ENCODE measurements at regions not wholly inside any gene's neighbourhood (a gene's known extent, or its start where the extent isn't known, plus 50 kb on each side); places are given as distances from the start of the nearest gene placed in this dataset.

DNA sequence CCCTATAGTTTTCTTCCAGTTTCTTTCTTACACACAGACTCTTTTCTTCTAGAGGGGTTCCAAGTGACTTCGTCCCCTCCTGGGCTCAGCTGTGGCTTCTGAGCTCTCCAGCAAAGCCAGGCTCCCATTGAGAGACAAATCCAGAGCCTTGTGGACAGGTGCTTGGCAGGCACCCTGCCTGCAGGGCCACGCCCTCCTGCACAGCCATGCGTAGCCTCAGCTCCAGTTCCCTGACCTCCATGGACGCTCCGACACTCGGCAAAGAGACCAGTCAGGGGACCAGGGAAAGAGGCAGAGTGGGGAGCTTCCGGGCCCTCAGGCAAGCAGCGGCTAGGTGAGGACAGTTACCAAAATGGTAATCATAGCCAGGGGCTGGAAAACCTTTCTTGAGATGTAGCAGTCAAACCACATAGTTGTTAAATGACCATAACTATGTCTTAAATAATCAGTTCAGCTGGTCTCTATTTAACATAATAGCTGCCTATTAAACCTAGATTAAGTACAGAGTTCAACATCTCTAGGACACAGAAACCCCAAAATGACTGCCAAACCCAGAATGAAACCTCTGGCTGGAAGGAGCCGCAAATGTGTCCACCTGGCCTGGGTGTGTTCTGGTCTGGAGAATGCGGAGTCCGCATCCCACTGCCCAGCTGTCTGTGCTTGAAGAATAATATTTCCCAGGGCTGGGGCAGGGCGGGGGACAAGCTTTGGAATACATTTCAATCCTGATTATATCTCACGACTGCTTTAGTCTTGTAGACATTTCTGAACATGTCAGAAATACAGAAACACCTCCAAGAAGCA, 69.3 kb upstream of the RGMA start:
- no peak for DNase-seq (ENCODE audit: low read depth)
- TF ChIP-seq, protein P1, sequence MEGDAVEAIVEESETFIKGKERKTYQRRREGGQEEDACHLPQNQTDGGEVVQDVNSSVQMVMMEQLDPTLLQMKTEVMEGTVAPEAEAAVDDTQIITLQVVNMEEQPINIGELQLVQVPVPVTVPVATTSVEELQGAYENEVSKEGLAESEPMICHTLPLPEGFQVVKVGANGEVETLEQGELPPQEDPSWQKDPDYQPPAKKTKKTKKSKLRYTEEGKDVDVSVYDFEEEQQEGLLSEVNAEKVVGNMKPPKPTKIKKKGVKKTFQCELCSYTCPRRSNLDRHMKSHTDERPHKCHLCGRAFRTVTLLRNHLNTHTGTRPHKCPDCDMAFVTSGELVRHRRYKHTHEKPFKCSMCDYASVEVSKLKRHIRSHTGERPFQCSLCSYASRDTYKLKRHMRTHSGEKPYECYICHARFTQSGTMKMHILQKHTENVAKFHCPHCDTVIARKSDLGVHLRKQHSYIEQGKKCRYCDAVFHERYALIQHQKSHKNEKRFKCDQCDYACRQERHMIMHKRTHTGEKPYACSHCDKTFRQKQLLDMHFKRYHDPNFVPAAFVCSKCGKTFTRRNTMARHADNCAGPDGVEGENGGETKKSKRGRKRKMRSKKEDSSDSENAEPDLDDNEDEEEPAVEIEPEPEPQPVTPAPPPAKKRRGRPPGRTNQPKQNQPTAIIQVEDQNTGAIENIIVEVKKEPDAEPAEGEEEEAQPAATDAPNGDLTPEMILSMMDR (IDR thresholded peaks at IDR 0.05; ENCODE audit: insufficient read depth, low read length): no peak
- no peak overlapping the region for H3K4me3 ChIP-seq (ENCODE audit: low read depth, low read length)

DNA sequence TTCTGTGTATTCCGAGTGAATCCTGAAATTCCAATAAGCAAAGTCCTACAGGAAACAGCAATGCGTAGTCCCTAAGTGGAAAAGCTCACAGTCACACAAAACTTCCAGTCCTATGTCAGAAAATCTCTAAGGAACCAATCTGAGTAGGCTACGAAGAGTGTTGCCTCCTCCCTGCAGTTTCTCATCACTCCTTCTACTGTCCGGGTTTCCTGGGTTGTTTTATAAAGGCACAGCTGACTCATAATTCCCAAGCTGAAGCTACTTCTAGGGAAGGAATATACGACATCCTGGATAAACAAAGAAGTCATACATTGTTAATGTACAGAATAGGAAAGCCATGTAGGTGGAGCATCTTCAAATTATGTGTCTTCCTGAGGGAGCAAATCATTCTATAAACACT, 65.7 kb upstream of the RGMA start:
- DNase-seq (ENCODE audit: low read depth): no peak
- TF ChIP-seq, protein P1 (IDR thresholded peaks at IDR 0.05; ENCODE audit: insufficient read depth, low read length): no peak
- H3K4me3 ChIP-seq (ENCODE audit: low read depth, low read length): no peak overlapping the region

DNA sequence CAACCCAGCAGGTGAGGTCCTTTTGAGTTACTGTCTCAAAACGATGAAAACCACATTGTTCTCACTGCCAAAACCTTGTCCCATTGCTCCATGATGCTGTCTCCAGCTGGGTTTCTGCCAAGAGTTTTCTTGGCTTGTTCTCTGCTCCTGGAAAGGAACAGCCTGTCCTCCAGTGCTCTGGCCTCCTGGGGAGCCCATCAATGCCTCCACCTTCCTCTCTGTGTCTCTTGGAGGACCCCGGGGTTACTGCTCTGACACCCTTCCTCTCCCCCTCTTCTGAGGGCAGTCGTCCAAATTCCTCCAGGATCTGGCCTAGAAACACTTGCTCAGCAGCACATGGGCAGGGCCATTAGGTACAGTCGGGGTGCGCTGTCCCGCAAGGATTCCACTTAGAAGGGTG, 63.9 kb upstream of the RGMA start:
- no peak overlapping the region for H3K4me3 ChIP-seq (ENCODE audit: low read depth, low read length)
- peak; percentile 4 for DNase-seq (ENCODE audit: low read depth)
- TF ChIP-seq, protein P1 (IDR thresholded peaks at IDR 0.05; ENCODE audit: insufficient read depth, low read length): no peak

DNA sequence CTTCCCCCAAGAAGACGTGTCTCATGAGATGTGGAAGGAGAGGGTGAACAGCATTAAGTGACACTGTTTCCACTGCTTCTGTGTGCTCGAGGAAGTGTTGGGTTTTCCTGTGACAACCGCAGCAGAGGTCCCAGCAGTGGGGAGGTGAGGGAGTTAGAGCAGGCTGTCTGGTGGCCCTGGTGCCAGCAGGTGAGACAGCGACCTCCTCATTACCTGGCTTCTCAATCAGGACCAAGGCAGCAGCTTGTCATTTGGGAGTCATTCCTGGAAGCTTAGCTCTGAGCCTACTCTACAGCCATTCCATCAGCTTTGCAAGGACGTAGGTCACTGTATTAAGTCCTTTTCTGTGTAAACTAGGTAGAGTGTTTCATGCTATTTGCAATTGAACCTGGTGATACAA, 63.3 kb upstream of the RGMA start:
- DNase-seq (ENCODE audit: low read depth): no peak
- TF ChIP-seq, protein P1 (IDR thresholded peaks at IDR 0.05; ENCODE audit: insufficient read depth, low read length): no peak
- H3K4me3 ChIP-seq (ENCODE audit: low read depth, low read length): no peak overlapping the region

DNA sequence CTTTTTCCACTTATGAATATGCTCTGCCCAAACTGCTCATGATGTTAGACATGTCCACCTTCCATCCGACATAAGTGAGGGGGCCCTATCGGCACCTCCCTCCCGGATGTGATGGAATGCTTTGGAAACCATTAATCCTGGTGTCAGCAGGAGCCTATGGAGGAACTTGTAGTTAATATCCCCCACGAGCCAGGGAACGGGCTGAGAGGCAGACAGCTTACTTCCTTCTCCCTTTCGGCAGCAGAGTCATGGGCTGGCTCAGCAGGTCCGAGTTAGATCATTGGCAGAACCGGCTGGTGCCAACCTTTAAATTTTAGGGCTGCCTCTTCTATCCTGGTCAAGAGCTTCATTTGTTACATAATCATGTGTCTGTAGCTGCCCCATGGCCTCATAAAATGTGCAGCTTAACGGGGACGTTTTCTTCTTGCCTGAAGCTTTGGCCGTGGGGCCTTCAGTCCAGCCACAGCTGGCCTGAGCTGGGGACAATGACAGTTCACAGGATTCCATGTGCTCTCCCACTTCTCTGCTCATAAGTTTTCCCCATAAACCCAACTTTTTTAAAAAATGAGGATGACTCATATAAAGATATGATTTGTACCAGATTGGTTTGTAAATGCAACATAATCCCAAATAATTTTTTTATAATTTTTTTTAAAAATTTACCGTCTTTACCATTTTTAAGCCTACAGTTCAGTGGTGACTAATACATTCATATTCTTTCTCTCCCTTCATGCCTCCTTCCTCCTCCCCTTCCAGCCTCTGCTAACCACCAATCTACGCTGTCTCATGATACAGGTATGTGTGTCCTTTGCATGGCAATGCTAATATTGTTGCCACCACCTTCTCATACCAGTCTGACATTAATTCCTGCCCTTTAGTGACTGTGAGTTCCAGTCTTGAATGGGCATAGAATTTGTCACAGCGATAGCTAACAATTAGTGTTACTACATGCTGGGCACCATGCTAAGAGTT, 62.2 kb upstream of the RGMA start:
- TF ChIP-seq, protein P1 (IDR thresholded peaks at IDR 0.05; ENCODE audit: insufficient read depth, low read length): no peak
- no peak for DNase-seq (ENCODE audit: low read depth)
- H3K4me3 ChIP-seq (ENCODE audit: low read depth, low read length): no peak overlapping the region

DNA sequence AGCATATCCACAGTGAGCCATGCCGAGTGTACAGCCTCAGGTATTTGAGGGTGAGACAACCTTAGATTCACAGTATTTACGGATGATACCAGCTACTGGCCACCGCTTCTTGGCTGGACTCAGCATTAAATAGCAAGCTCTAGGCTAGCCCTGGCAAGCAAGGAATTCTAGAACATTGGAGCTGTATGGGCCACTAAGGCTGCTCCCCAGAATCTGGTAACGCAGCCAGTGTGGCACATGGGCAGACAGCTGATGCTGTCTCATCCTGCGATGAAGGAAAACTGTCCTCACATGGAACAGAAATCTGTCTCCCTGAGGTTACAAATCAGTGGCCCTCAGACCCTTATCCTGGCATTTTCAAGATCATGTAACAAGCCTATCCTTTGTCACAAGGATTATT, 57.6 kb upstream of the RGMA start:
- TF ChIP-seq, protein P1 (IDR thresholded peaks at IDR 0.05; ENCODE audit: insufficient read depth, low read length): no peak
- DNase-seq (ENCODE audit: low read depth): no peak

More for the DNA sequence above, 57.6 kb upstream of the RGMA start:
- H3K4me3 ChIP-seq (ENCODE audit: low read depth, low read length): no peak overlapping the region
